ENCODE measurements at regions not wholly inside any gene's neighbourhood (a gene's known extent, or its start where the extent isn't known, plus 50 kb on each side); places are given as distances from the start of the nearest gene placed in this dataset.

DNA sequence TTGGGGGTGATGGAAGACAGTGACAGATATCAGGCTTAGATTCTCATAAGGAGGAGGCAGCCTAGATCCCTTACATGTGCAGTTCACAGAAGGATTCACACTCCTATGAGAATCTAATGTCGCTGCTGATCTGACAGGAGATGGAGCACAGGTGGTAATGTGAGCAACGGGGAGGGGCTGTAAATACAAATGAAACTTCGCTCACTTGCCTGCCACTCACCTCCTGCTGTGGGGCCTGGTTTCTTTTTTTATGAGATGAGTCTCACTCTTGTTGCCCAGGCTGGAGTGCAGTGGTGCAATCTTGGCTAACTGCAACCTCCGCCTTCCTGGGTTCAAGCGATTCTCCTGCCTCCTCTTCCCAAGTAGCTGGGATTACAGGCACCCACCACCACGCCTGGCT is 258.6 kb downstream of the EN1 start:
- TF ChIP-seq, protein P1, sequence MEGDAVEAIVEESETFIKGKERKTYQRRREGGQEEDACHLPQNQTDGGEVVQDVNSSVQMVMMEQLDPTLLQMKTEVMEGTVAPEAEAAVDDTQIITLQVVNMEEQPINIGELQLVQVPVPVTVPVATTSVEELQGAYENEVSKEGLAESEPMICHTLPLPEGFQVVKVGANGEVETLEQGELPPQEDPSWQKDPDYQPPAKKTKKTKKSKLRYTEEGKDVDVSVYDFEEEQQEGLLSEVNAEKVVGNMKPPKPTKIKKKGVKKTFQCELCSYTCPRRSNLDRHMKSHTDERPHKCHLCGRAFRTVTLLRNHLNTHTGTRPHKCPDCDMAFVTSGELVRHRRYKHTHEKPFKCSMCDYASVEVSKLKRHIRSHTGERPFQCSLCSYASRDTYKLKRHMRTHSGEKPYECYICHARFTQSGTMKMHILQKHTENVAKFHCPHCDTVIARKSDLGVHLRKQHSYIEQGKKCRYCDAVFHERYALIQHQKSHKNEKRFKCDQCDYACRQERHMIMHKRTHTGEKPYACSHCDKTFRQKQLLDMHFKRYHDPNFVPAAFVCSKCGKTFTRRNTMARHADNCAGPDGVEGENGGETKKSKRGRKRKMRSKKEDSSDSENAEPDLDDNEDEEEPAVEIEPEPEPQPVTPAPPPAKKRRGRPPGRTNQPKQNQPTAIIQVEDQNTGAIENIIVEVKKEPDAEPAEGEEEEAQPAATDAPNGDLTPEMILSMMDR (IDR thresholded peaks at IDR 0.05), result no peak
- TF ChIP-seq EZH2 (IDR thresholded peaks at IDR 0.05) (no peak), EZH2phosphoT487 (IDR thresholded peaks at IDR 0.05) (no peak)

All from neural progenitor cell (in vitro differentiated cells).